NCI-H2227 treated with DMSO at 0.1 percent for 48 hours (cell line): ENCODE measurements at regions not wholly inside any gene's neighbourhood (a gene's known extent, or its start where the extent isn't known, plus 50 kb on each side); places are given as distances from the start of the nearest gene placed in this dataset.
"Not testable (repeated sequence)": the region's sequence is repeated elsewhere in the genome, so short reads cannot be mapped to it uniquely, and the experiment has no call there.

Experiments used
- DNase-seq: peaks from one replicate; lab custom pipeline; 2025; lab: John Stamatoyannopoulos, UW

- DNase-seq, result no peak
These were observed 148.5 kb upstream of the OR4E1 start for GRCh38 chr14:21822109-21822508.

GRCh38 chr14:21820631-21821030, 147.0 kb upstream of the OR4E1 start:
- no peak for DNase-seq

GRCh38 chr14:21819891-21820290, 146.3 kb upstream of the OR4E1 start:
- DNase-seq, result not testable (repeated sequence)

- DNase-seq, result not testable (repeated sequence)
These were observed 143.4 kb upstream of the OR4E1 start for GRCh38 chr14:21817010-21817409.

- no peak for DNase-seq
These were observed 134.4 kb upstream of the OR4E1 start for GRCh38 chr14:21807975-21808374.

- DNase-seq, result no peak
These were observed 131.4 kb upstream of the OR4E1 start for GRCh38 chr14:21804981-21805380.

GRCh38 chr14:21802441-21802840, 128.8 kb upstream of the OR4E1 start:
- no peak for DNase-seq

GRCh38 chr14:21796916-21797315, 123.3 kb upstream of the OR4E1 start:
- no peak for DNase-seq

- DNase-seq, result no peak
These were observed 121.8 kb upstream of the OR4E1 start for GRCh38 chr14:21795456-21795855.

GRCh38 chr14:21791749-21792148, 118.1 kb upstream of the OR4E1 start:
- no peak for DNase-seq

- DNase-seq, result not testable (repeated sequence)
These were observed 115.1 kb upstream of the OR4E1 start for GRCh38 chr14:21788687-21789086.

- DNase-seq, result not testable (repeated sequence)
These were observed 113.6 kb upstream of the OR4E1 start for GRCh38 chr14:21787242-21787641.

GRCh38 chr14:21781543-21781942, 107.9 kb upstream of the OR4E1 start:
- DNase-seq, result no peak

- DNase-seq, result no peak
These were observed 106.9 kb upstream of the OR4E1 start for GRCh38 chr14:21780429-21781084.

- DNase-seq, result no peak
These were observed 98.1 kb upstream of the OR4E1 start for GRCh38 chr14:21771671-21772070.

GRCh38 chr14:21768875-21769257, 95.2 kb upstream of the OR4E1 start:
- no peak for DNase-seq

GRCh38 chr14:21768116-21768874, 94.7 kb upstream of the OR4E1 start:
- no peak for DNase-seq

GRCh38 chr14:21760360-21760759, 86.7 kb upstream of the OR4E1 start:
- DNase-seq, result not testable (repeated sequence)

GRCh38 chr14:21749306-21749868, 75.8 kb upstream of the OR4E1 start:
- no peak for DNase-seq

- peak; percentile 5 for DNase-seq
These were observed 75.3 kb upstream of the OR4E1 start for GRCh38 chr14:21748869-21749303.

- DNase-seq, result no peak
These were observed 62.2 kb upstream of the OR4E1 start for GRCh38 chr14:21735639-21736307.

GRCh38 chr14:21735200-21735599, 61.6 kb upstream of the OR4E1 start:
- DNase-seq, result no peak
